H1 (cell line): ENCODE measurements at regions not wholly inside any gene's neighbourhood (a gene's known extent, or its start where the extent isn't known, plus 50 kb on each side); places are given as distances from the start of the nearest gene placed in this dataset.

Source experiments
- CTCF ChIA-PET: fragments of 300-600 bp; sonication (Branson Sonifier 250); formaldehyde crosslinking; loops from one replicate; lab custom pipeline; 2021; ENCODE audit not compliant: partially characterized antibody; lab: Charles Lee
- POLR2A ChIA-PET: fragments of 300-600 bp; sonication (Branson Sonifier 250); formaldehyde crosslinking; loops from one replicate; lab custom pipeline; 2021; ENCODE audit warnings: inconsistent platforms; ENCODE audit not compliant: partially characterized antibody; lab: Charles Lee
- DNase-seq, 2 experiments: peaks; one replicate each; pipeline versions ENCODE4 v3.0.0 to v3.0.0-alpha.2; 2010 to 2022; ENCODE audit warnings: low spot score in 2 of 2, low read depth in 1 of 2, mixed read lengths in 1 of 2
- FAIRE-seq: peaks from 2 replicates; lab custom pipeline; 2011; peaks lifted over from hg19 to GRCh38; lab: Jason Lieb, UNC
- H2AFZ ChIP-seq: 2 replicates; pipeline ENCODE4 v1.8.1; 2012; ENCODE audit warnings: low read length, inconsistent platforms
- H2AK5ac ChIP-seq: 2 replicates; pipeline ENCODE4 v1.6.1; 2013; ENCODE audit warnings: low read depth, low read length
- H2BK120ac ChIP-seq: replicated peaks from 2 replicates; pipeline ENCODE3; 2013; ENCODE audit warnings: low read depth, low read length, inconsistent platforms
- H2BK12ac ChIP-seq: 2 replicates; pipeline ENCODE4 v1.6.1; 2013; ENCODE audit warnings: low read depth, low read length
- H2BK15ac ChIP-seq: 2 replicates; pipeline ENCODE4 v1.6.1; 2013; ENCODE audit warnings: low read length
- H2BK20ac ChIP-seq: 2 replicates; pipeline ENCODE4 v1.6.1; 2013; ENCODE audit warnings: low read length
- H2BK5ac ChIP-seq: 2 replicates; pipeline ENCODE4 v1.6.1; 2013; ENCODE audit warnings: low read depth, low read length
- H3K14ac ChIP-seq: 2 replicates; pipeline ENCODE4 v1.6.1; 2013; ENCODE audit warnings: inconsistent platforms; ENCODE audit not compliant: insufficient read length
- H3K18ac ChIP-seq: 2 replicates; pipeline ENCODE4 v1.6.1; 2013; ENCODE audit warnings: low read length; ENCODE audit errors: extremely low read depth
- H3K23ac ChIP-seq: 2 replicates; pipeline ENCODE4 v1.6.1; 2013; ENCODE audit warnings: inconsistent platforms; ENCODE audit not compliant: insufficient read length
- H3K23me2 ChIP-seq: 2 replicates; pipeline ENCODE4 v1.6.1; 2013; ENCODE audit warnings: low read depth, low read length
- H3K27ac ChIP-seq: 2 replicates; pipeline ENCODE4 v1.6.1; 2011; ENCODE audit warnings: low read depth, low read length, inconsistent platforms
- H3K27me3 ChIP-seq, 4 experiments: replicated peaks in 1 of 4; 1 replicate in 1 of 4; 2 replicates in 3 of 4; pipeline versions ENCODE4 v1.6.1 to v1.8.1; 2011 to 2013; ENCODE audit warnings: low read length in 3 of 4, mild to moderate bottlenecking in 3 of 4, inconsistent platforms in 2 of 4, mixed read lengths in 2 of 4, moderate library complexity in 1 of 4; ENCODE audit not compliant: control insufficient read depth in 3 of 4, insufficient read depth in 3 of 4; ENCODE audit errors: extremely low read depth in 1 of 4
- H3K36me3 ChIP-seq, 4 experiments: 2 replicates each; pipeline versions ENCODE4 v1.6.1 to v1.8.1; 2011 to 2013; ENCODE audit warnings: mild to moderate bottlenecking in 4 of 4, low read length in 3 of 4, moderate library complexity in 2 of 4, control low read depth in 1 of 4, inconsistent platforms in 1 of 4; ENCODE audit not compliant: insufficient read depth in 4 of 4, control insufficient read depth in 2 of 4
- H3K4ac ChIP-seq: replicated peaks from 2 replicates; pipeline ENCODE3; 2013; ENCODE audit warnings: low read length, low read depth, mixed read lengths, inconsistent platforms; ENCODE audit not compliant: insufficient read length
- H3K4me1 ChIP-seq, 4 experiments: replicated peaks in 1 of 4; 1 replicate in 1 of 4; 2 replicates in 3 of 4; pipeline versions ENCODE4 v1.6.1 to v1.8.1; 2011 to 2013; ENCODE audit warnings: low read length in 3 of 4, inconsistent platforms in 2 of 4, mixed read lengths in 1 of 4; ENCODE audit not compliant: insufficient read depth in 4 of 4, control insufficient read depth in 3 of 4
- H3K4me2 ChIP-seq, 2 experiments: 2 replicates each; pipeline versions ENCODE4 v1.6.1 to v1.8.1; 2011 to 2013; ENCODE audit warnings: low read depth in 2 of 2, low read length in 2 of 2, control low read depth in 1 of 2, inconsistent platforms in 1 of 2, mild to moderate bottlenecking in 1 of 2; ENCODE audit not compliant: insufficient read depth in 1 of 2
- H3K4me3 ChIP-seq, 4 experiments: fragments of 200-600, 300-600 bp in 1 of 4; sonication (generic), shearing (Covaris generic), sonication (Bioruptor Twin) in 1 of 4; 2 replicates each; pipeline versions ENCODE4 v1.5.1 to v1.8.1; 2011 to 2016; ENCODE audit warnings: low read length in 4 of 4, low read depth in 3 of 4, control low read depth in 2 of 4, inconsistent platforms in 2 of 4, mild to moderate bottlenecking in 2 of 4, mixed read lengths in 1 of 4, moderate library complexity in 1 of 4; ENCODE audit not compliant: insufficient read depth in 2 of 4; ENCODE audit errors: extremely low read depth in 1 of 4
- H3K56ac ChIP-seq: replicated peaks from 2 replicates; pipeline ENCODE3; 2013; ENCODE audit warnings: low read depth, mild to moderate bottlenecking, mixed read lengths, low read length, inconsistent platforms; ENCODE audit not compliant: insufficient read length
- H3K79me1 ChIP-seq: 2 replicates; pipeline ENCODE4 v1.6.1; 2013; ENCODE audit warnings: low read depth, low read length, control low read depth
- H3K79me2 ChIP-seq, 2 experiments: 2 replicates each; pipeline versions ENCODE4 v1.6.1 to v1.8.1; 2012 to 2013; ENCODE audit warnings: low read length in 2 of 2, mild to moderate bottlenecking in 2 of 2, inconsistent platforms in 1 of 2; ENCODE audit not compliant: insufficient read depth in 2 of 2, control insufficient read depth in 1 of 2
- H3K9ac ChIP-seq, 4 experiments: replicated peaks in 1 of 4; 1 replicate in 1 of 4; 2 replicates in 3 of 4; pipeline versions ENCODE4 v1.6.1 to v1.8.1; 2011 to 2013; ENCODE audit warnings: low read depth in 3 of 4, low read length in 3 of 4, control low read depth in 2 of 4, mild to moderate bottlenecking in 2 of 4, moderate library complexity in 2 of 4, inconsistent platforms in 1 of 4; ENCODE audit errors: extremely low read depth in 1 of 4
- H3K9me3 ChIP-seq, 2 experiments: 2 replicates each; pipeline versions ENCODE4 v1.6.1 to v1.8.1; 2012 to 2013; ENCODE audit warnings: mild to moderate bottlenecking in 2 of 2, moderate library complexity in 2 of 2, control low read depth in 1 of 2, inconsistent platforms in 1 of 2, low read depth in 1 of 2, low read length in 1 of 2, mixed read lengths in 1 of 2; ENCODE audit not compliant: insufficient read depth in 2 of 2
- H4K20me1 ChIP-seq, 2 experiments: replicated peaks in 1 of 2; 2 replicates each; pipeline versions ENCODE3 to v1.8.1; 2011 to 2013; ENCODE audit warnings: inconsistent platforms in 2 of 2, low read length in 2 of 2, mild to moderate bottlenecking in 1 of 2; ENCODE audit not compliant: insufficient read depth in 2 of 2, control insufficient read depth in 1 of 2
- H4K5ac ChIP-seq: 2 replicates; pipeline ENCODE4 v1.6.1; 2013; ENCODE audit warnings: low read length, low read depth, mixed read lengths, inconsistent platforms; ENCODE audit not compliant: insufficient read length
- H4K8ac ChIP-seq: 2 replicates; pipeline ENCODE4 v1.8.0; 2013; ENCODE audit warnings: mild to moderate bottlenecking, moderate library complexity, low read length, inconsistent platforms; ENCODE audit not compliant: insufficient read depth; ENCODE audit errors: extremely low read depth
- H4K91ac ChIP-seq: replicated peaks from 2 replicates; pipeline ENCODE3; 2013; ENCODE audit warnings: low read length, mixed read lengths, inconsistent platforms; ENCODE audit not compliant: insufficient read length
- CHD2 ChIP-seq: IDR thresholded peaks from 2 replicates; pipeline ENCODE4 v1.6.1; 2012; ENCODE audit warnings: low read length, improper control_type of control experiment
- TF ChIP-seq, protein P1 (sequence below): fragments of 300-600 bp; sonication (generic); IDR thresholded peaks from 2 replicates; pipeline ENCODE4 v1.7.1; 2012; ENCODE audit warnings: low read length, moderate library complexity, mild to moderate bottlenecking, inconsistent platforms; ENCODE audit not compliant: insufficient replicate concordance

GRCh38 chr5:87190041-87190440, 77.6 kb upstream of the RASA1 start:
- Histone ChIP-seq H3K4me3 (no peak overlapping the region), H3K4me2 (no peak overlapping the region), H2BK15ac (no peak overlapping the region), H3K4ac (no peak overlapping the region), H3K79me1 (no peaks in the 10 kb centered on the region), H3K4me1 (no peaks in the 10 kb centered on the region), H3K23ac (no peak overlapping the region), H2BK5ac (no peak overlapping the region), H2AK5ac (no peak overlapping the region), H4K20me1 (no peaks in the 10 kb centered on the region), H2AFZ (no peak overlapping the region), H3K9ac (no peak overlapping the region), H3K14ac (no peak overlapping the region), H2BK12ac (no peak overlapping the region), H3K36me3 (no peaks in the 10 kb centered on the region), H2BK120ac (no peak overlapping the region), H3K18ac (no peak overlapping the region), H3K23me2 (no peaks in the 10 kb centered on the region), H4K91ac (no peak overlapping the region), H4K8ac (no peak overlapping the region), H3K27me3 (no peaks in the 10 kb centered on the region), H3K27ac (no peak overlapping the region), H4K5ac (no peak overlapping the region), H3K79me2 (no peaks in the 10 kb centered on the region), H3K56ac (no peak overlapping the region), H3K9me3 (no peaks in the 10 kb centered on the region), H2BK20ac (no peak overlapping the region)
- ChIA-PET CTCF (interaction anchor here (0.7 kb wide), 1 partner anchor 178 kb away, joined by 3 read pairs; no protein-coding TSS in a partner anchor), POLR2A (no interaction called here)
- FAIRE-seq (no peak), DNase-seq (no peak)
- TF ChIP-seq CHD2 = no peak
- TF ChIP-seq, protein P1, sequence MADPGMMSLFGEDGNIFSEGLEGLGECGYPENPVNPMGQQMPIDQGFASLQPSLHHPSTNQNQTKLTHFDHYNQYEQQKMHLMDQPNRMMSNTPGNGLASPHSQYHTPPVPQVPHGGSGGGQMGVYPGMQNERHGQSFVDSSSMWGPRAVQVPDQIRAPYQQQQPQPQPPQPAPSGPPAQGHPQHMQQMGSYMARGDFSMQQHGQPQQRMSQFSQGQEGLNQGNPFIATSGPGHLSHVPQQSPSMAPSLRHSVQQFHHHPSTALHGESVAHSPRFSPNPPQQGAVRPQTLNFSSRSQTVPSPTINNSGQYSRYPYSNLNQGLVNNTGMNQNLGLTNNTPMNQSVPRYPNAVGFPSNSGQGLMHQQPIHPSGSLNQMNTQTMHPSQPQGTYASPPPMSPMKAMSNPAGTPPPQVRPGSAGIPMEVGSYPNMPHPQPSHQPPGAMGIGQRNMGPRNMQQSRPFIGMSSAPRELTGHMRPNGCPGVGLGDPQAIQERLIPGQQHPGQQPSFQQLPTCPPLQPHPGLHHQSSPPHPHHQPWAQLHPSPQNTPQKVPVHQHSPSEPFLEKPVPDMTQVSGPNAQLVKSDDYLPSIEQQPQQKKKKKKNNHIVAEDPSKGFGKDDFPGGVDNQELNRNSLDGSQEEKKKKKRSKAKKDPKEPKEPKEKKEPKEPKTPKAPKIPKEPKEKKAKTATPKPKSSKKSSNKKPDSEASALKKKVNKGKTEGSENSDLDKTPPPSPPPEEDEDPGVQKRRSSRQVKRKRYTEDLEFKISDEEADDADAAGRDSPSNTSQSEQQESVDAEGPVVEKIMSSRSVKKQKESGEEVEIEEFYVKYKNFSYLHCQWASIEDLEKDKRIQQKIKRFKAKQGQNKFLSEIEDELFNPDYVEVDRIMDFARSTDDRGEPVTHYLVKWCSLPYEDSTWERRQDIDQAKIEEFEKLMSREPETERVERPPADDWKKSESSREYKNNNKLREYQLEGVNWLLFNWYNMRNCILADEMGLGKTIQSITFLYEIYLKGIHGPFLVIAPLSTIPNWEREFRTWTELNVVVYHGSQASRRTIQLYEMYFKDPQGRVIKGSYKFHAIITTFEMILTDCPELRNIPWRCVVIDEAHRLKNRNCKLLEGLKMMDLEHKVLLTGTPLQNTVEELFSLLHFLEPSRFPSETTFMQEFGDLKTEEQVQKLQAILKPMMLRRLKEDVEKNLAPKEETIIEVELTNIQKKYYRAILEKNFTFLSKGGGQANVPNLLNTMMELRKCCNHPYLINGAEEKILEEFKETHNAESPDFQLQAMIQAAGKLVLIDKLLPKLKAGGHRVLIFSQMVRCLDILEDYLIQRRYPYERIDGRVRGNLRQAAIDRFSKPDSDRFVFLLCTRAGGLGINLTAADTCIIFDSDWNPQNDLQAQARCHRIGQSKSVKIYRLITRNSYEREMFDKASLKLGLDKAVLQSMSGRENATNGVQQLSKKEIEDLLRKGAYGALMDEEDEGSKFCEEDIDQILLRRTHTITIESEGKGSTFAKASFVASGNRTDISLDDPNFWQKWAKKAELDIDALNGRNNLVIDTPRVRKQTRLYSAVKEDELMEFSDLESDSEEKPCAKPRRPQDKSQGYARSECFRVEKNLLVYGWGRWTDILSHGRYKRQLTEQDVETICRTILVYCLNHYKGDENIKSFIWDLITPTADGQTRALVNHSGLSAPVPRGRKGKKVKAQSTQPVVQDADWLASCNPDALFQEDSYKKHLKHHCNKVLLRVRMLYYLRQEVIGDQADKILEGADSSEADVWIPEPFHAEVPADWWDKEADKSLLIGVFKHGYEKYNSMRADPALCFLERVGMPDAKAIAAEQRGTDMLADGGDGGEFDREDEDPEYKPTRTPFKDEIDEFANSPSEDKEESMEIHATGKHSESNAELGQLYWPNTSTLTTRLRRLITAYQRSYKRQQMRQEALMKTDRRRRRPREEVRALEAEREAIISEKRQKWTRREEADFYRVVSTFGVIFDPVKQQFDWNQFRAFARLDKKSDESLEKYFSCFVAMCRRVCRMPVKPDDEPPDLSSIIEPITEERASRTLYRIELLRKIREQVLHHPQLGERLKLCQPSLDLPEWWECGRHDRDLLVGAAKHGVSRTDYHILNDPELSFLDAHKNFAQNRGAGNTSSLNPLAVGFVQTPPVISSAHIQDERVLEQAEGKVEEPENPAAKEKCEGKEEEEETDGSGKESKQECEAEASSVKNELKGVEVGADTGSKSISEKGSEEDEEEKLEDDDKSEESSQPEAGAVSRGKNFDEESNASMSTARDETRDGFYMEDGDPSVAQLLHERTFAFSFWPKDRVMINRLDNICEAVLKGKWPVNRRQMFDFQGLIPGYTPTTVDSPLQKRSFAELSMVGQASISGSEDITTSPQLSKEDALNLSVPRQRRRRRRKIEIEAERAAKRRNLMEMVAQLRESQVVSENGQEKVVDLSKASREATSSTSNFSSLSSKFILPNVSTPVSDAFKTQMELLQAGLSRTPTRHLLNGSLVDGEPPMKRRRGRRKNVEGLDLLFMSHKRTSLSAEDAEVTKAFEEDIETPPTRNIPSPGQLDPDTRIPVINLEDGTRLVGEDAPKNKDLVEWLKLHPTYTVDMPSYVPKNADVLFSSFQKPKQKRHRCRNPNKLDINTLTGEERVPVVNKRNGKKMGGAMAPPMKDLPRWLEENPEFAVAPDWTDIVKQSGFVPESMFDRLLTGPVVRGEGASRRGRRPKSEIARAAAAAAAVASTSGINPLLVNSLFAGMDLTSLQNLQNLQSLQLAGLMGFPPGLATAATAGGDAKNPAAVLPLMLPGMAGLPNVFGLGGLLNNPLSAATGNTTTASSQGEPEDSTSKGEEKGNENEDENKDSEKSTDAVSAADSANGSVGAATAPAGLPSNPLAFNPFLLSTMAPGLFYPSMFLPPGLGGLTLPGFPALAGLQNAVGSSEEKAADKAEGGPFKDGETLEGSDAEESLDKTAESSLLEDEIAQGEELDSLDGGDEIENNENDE = no peak
